ENCODE measurements at regions not wholly inside any gene's neighbourhood (a gene's known extent, or its start where the extent isn't known, plus 50 kb on each side); places are given as distances from the start of the nearest gene placed in this dataset.

GRCh38 chr9:74120061-74120460 lies 377.1 kb upstream of the RORB start:
- no TSS peak for BruUV-seq (replicated peaks)
- POLR2A ChIA-PET = no interaction called here
- Histone ChIP-seq H3K4me2 (ENCODE audit: insufficient read depth, low read length) (no peak overlapping the region), H4K20me1 (replicated peaks; ENCODE audit: control insufficient read depth, extremely low read depth, insufficient read depth, low read length) (no peaks in the 10 kb centered on the region), H2AFZ (ENCODE audit: low read depth, low read length) (no peak overlapping the region), H3K27me3 (ENCODE audit: control insufficient read depth in 2 of 2, insufficient read depth in 2 of 2, low read length in 2 of 2) (no peaks in the 10 kb centered on the region), H3K9me3 (replicated peaks; ENCODE audit: control insufficient read depth, insufficient read depth, low read length) (no peaks in the 10 kb centered on the region), H3K9me1 (replicated peaks; ENCODE audit: control insufficient read depth, extremely low read depth, insufficient read depth, low read length) (no peaks in the 10 kb centered on the region), H3K9ac (replicated peaks; ENCODE audit: extremely low read depth, insufficient read depth, low read length) (no peak overlapping the region), H3K79me2 (ENCODE audit: control insufficient read depth, insufficient read depth, low read length) (no peaks in the 10 kb centered on the region), H3K4me3 (replicated peaks in 1 of 3; ENCODE audit: insufficient read depth in 1 of 3, low read depth in 1 of 3, low read length in 3 of 3) (no peak overlapping the region), H3K4me1 (ENCODE audit: control insufficient read depth, extremely low read depth, insufficient read depth, low read length) (no peaks in the 10 kb centered on the region), H3K36me3 (ENCODE audit: control insufficient read depth in 2 of 2, extremely low read depth in 1 of 2, insufficient read depth in 2 of 2, low read length in 2 of 2) (no peaks in the 10 kb centered on the region), H3K27ac (ENCODE audit: insufficient read depth, low read depth, low read length) (no peak overlapping the region)
- no peak for TF ChIP-seq POLR2A (IDR thresholded peaks at IDR 0.05; ENCODE audit: low read depth, low read length)
- no peak for TF ChIP-seq JUN (IDR thresholded peaks at IDR 0.05; ENCODE audit: borderline replicate concordance, insufficient read depth, insufficient read length, low read depth)
- TF ChIP-seq MAX (IDR thresholded peaks at IDR 0.05; ENCODE audit: insufficient read depth, insufficient read length) = no peak
- TF ChIP-seq MYC (IDR thresholded peaks at IDR 0.05; ENCODE audit: low read depth, low read length) = no peak
- no peak for TF ChIP-seq EZH2 (IDR thresholded peaks at IDR 0.05; ENCODE audit: borderline replicate concordance, low read depth, low read length, severe bottlenecking)
- TF ChIP-seq CTCF (IDR thresholded peaks at IDR 0.05; ENCODE audit: extremely low read depth in 1 of 2, insufficient read depth in 1 of 2, low read depth in 1 of 2, low read length in 2 of 2) = no peak
- TF ChIP-seq GATA2 (IDR thresholded peaks at IDR 0.05; ENCODE audit: insufficient read depth, insufficient read length, low read depth, low read length) = no peak
- no peak for TF ChIP-seq FOS (IDR thresholded peaks at IDR 0.05; ENCODE audit: borderline replicate concordance, insufficient read depth, low read length)
- no peak for TF ChIP-seq POLR2AphosphoS5 (IDR thresholded peaks at IDR 0.05; ENCODE audit: insufficient read depth, low read depth, low read length)
- CTCF ChIA-PET = no interaction called here
- DNase-seq (ENCODE audit: low read depth, low spot score) (no peak), FAIRE-seq (no peak)
- intact Hi-C loops (cut with micrococcal nuclease) (no loop called here), dilution Hi-C loops (cut with MboI; ENCODE audit: extremely low pct_ligation_motif_present, low sequenced_read_pairs) (no loop called here)

Measured in endothelial cell of umbilical vein (primary cell).